ENCODE measurements at regions not wholly inside any gene's neighbourhood (a gene's known extent, or its start where the extent isn't known, plus 50 kb on each side); places are given as distances from the start of the nearest gene placed in this dataset.

DNA sequence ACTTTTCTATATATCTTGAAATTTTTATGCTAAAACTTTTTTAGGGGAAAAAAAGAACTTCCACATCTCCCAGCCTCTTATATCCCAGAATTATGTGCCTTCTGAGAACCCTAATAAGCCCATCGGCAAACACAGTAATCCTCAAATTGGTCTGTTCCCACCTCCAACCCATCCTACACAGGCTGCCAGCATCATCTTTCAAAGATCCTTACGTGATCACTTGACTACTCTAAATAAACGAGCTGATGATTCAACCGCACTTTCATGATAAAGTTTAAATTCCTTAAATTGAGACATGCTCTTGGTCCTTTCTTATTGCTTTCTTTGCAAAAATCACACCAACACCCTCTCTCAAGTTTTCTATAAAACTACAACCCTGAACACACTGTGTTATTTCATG lies 52.5 kb downstream of the MPP7 start:
- no peak for TF ChIP-seq POLR2A (IDR thresholded peaks at IDR 0.05)
- TF ChIP-seq, protein P1, sequence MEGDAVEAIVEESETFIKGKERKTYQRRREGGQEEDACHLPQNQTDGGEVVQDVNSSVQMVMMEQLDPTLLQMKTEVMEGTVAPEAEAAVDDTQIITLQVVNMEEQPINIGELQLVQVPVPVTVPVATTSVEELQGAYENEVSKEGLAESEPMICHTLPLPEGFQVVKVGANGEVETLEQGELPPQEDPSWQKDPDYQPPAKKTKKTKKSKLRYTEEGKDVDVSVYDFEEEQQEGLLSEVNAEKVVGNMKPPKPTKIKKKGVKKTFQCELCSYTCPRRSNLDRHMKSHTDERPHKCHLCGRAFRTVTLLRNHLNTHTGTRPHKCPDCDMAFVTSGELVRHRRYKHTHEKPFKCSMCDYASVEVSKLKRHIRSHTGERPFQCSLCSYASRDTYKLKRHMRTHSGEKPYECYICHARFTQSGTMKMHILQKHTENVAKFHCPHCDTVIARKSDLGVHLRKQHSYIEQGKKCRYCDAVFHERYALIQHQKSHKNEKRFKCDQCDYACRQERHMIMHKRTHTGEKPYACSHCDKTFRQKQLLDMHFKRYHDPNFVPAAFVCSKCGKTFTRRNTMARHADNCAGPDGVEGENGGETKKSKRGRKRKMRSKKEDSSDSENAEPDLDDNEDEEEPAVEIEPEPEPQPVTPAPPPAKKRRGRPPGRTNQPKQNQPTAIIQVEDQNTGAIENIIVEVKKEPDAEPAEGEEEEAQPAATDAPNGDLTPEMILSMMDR (IDR thresholded peaks at IDR 0.05) = no peak
